H4 (cell line): ENCODE measurements at regions not wholly inside any gene's neighbourhood (a gene's known extent, or its start where the extent isn't known, plus 50 kb on each side); places are given as distances from the start of the nearest gene placed in this dataset.
A peak's percentile ranks its signal among the peaks of the same experiment; 100 is the strongest.
"Not testable (repeated sequence)": the region's sequence is repeated elsewhere in the genome, so short reads cannot be mapped to it uniquely, and the experiment has no call there.

Experiments
- DNase-seq: peaks from one replicate; pipeline ENCODE4 v3.0.0-alpha.2; 2015; ENCODE audit warnings: low spot score

DNA sequence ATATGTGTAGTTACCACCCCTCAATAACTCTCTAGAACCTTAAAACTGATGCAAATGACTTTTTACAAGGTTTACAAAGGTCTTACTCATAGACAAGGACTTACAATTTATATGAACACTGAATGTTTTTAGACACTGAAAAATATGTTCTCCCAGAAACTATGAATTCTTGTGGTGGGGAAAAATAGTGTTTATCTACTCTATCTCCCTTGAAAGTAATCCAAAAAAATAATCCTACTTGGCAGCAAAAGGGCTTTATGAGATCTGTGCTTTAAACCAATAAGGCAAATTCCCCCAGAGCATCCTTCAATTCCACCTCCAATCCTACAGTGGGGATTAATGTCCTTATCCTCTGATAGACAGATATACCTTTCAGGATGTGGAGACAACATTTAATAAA, 1984.1 kb upstream of the RAG2 start:
- DNase-seq = no peak

DNA sequence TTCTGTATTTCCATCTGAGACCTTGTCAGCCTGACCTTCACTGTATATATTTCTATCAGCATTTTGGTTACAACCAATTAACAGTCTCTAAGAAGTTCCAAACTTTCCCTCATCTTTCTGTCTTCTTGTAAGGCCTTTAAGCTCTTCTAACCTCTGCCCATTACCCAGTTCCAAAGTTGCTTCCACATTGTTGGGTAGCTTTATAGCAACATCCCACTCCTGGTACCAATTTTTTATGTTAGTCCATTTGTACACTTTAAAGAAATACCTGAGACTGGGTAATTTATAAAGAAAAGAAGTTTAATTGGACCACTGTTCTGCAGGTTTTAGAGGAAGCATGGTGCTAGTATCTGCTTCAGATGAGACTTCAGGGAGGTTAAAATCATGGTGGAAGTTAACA, 1979.7 kb upstream of the RAG2 start:
- DNase-seq = no peak

DNA sequence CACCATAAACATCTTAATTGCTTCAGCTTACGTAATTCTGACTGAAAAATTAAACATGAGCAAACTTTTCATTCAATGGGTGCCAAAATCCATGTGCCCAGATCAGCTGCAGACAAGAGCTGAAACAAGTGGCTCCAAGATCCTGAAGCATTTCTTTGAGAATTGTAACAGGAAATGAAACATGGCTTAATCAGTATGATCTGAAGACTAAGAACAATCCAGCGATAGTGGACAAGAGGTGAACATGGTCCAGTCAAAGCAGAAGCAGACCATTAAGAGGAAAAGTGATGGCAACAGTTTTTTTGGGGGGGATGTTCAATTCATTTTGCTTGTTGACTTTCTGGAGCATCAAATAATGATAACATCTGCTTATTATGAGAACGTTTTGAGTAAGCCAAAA, 1964.5 kb upstream of the RAG2 start:
- peak; percentile 14 for DNase-seq

DNA sequence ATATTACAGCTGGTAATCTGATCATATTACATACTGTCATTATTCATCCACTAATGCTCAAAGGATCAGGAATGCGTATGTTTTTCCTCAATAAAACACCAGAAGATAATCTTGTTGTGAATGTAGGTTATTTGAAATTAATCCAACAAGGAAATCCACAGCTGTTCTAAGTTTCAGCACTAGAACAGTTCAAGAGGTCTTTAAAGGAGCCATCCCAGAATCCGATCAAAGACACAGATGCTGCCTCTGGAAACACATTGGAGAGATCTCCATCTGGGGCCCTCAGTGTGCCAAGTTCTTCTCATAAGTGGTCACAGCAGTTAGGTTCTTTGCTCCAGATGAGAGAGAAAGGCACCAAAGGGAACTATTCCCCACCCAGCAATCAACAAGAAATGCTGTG, 1955.1 kb upstream of the RAG2 start:
- peak; percentile 12 for DNase-seq

DNA sequence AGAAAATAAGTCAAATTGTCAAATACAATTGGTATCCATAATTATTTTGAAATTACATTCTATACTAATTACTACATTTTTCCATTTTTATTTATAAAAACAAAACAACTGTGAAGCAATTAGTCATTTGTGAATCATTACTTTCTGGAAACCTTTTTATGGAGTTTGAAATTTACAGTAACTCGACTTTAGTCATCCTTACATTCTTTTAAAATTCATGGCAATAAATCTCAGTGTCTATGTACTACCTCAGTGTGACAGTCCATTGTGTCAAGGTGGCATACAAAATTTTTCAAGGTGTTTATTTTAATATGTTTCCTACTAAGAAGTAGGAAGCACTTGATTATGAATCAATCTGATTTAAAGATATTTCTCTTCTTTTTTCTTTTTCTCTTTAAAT, 1949.4 kb upstream of the RAG2 start:
- DNase-seq = no peak

DNA sequence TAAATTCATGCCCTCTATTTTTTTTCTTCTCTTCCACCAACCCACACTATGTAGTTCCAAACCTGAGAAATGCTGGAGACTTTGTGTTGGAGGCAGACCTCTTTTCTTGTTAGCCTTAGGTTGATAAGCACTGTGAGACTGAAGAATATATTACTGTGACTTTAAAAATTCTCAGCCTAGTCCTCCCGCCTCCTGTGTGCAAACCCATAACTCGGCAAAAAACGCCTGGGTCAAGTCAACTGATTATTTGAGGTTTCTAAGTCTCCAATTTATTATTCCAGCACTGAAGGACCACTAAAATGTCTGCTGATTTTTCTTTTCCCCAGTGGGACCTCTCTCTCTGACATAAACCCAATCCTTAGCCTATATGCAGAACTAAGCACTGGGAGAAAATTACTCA, 1946.0 kb upstream of the RAG2 start:
- DNase-seq = no peak

DNA sequence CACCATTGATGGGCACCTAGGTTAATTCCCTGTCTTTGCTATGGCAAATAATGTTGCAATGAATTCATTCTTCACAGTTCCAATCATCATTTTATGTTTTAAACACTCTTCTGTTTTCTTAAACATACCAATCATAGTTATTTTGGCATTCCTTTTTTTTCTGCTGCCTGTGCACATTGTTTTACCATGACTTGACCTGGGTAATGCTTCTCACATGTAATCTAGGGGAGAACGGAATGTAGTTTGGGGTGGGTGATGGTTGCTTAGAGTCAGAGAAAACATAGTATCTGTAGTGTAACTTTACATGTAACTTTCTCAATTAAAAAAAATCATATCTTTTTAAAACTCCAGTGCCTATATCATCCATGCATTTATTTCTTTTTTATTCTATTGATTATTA, 1945.3 kb upstream of the RAG2 start:
- no peak for DNase-seq

DNA sequence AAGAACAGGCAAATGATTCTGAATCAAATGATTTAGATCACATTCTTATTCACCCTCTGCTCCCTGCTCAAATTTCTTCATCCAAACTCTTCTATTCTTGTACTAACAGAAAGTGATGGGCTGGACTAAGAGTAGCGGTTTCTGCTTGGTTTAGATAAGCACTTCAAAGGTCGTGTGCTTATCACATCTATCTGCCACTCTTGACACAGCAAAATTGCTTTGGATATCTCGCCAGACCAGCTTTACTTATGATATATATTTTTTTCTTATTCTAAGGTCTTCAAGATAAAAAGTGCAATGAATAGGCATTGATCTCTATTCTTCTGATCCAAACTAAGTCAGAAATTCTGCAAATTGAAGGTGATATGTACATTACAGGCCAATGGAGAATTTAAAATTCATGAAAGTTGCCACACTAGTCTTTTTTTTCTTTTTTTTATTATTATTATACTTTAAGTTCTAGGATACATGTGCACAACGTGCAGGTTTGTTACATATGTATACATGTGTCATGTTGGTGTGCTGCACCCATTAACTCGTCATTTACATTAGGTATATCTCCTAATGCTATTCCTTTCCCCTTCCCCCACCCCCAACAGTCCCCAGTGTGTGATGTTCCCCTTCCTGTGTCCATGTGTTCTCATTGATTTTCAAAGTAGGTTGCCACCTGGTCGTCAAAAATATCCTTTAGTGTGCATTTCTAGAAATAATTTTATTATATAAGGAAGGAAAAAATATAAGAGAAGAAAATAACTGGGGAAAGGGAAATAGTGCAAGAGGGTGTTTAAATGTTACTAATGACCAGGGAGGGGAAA, 1941.0 kb upstream of the RAG2 start:
- DNase-seq = no peak

DNA sequence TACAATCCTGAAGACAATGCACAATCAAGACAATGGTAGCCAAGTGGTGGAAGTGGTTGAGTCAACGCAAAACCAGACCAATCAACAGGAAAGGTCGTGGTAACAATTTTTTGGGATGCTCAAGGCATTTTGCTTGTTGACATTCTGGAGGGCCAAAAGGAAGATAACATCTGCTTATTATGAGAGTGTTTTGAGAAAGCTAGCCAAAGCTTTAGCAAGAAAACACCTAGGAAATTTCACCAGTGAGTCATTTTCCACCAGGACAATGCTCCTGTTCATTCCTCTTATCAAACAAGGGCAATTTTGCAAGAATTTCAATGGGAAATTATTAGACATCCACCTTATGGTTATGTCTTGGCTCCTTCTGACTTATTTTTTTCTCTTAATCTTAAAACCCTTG, 1932.2 kb upstream of the RAG2 start:
- peak; percentile 31 for DNase-seq

DNA sequence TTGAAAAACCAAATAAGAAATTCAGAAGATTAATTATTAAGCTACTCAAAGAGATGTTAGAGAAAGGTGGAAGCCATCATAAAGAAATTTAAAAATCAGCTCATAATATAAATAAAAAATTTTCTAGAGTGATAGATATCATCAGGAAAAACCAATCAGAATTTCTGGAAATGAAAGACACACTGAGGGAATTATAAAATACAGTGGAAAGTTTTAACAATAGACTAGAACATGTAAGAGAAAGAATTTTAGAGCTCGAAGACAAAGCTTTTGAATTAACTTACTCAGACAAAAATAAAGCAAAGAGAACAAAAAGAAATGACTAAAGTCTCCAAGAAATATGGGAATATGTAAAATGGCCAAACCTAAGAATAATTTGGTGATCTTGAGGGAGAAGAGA, 1926.9 kb upstream of the RAG2 start:
- DNase-seq = no peak

DNA sequence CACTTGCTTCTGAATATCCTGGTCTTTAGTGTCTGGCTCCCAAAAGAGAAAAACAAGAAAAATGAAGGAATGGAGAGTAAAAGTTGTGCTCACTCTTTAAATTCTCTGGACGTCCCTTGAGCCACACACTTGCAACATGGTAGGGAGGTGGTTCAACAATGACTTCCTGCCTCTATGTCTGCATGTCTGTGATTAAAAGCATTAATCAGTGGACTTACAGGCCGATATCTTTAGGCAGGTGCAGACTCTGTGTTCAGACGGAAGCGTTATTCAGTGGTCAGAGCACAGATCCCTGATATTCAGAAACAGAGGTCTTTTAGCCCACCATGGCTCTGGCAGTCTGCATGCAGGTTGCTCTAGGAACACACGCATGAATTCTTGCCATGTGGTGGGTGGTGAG, 1920.0 kb upstream of the RAG2 start:
- no peak for DNase-seq

DNA sequence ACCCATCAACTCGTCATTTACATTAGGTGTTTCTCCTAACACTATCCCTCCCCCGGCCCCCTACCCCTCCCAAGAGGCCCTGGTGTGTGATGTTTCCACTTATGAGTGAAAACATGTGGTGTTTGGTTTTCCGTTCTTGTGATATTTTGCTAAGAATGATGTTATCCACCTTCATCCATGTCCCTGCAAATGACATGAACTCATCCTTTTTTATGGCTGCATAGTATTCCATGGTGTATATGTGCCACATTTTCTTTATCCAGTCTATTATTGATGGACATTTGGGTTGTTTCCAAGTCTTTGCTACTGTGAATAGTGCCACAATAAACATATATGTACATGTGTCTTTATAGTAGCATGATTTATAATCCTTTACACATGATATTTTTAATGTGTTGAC, 1914.8 kb upstream of the RAG2 start:
- not testable (repeated sequence) for DNase-seq

DNA sequence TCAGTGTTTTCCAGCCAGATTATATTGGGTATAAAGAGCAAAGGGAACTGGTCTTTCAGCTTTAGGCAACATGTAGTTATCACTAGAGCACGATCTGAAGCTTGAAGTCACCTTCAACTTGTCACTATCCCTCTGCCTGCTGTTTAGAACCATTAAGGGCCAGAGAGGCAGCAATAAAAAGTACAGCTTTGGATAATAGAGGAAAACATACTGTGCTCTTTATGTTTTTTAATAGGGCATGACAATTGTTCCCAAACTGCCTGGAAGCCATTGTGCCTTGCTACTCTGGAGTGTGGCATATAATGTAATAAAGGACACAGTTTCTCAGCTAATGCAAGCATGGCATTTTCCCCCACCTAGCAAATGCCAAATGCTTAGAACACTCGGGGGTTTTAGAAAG, 1912.0 kb upstream of the RAG2 start:
- no peak for DNase-seq

DNA sequence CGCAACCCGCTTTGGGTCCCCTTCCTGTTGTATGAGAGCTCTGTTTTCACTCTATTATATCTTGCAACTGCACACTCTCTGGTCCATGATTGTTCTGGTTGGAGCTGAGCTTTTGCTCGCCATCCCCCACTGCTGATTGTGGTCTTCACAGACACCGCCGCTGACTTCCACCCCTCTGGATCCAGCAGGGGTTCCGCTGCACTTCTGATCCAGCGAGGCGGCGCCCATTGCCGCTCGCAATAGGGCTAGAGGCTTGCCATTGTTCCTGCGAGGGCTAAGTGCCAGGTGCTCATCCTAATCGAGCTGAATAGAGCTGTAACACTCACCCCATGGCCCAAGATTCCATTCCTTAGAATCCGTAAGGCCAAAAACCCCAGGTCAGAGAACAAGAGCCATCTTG, 1905.8 kb upstream of the RAG2 start:
- no peak for DNase-seq

DNA sequence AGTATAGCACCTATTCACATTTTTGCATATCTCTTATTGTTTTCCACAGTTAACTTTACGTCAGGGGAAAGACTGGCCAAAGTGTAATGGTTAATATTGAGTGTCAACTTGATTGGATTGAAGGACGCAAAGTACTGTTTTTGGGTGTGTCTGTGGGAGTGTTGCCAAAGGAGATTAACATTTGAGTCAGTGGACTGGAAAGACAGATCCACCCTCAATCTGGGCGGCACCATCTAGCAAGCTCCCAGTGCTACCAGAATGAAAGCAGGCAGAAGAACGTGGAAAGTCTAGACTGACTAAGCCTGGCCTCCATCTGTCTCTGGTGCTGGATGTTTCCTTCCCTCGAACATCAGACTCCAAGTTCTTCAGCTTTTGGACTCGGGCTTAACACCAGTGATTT, 1900.7 kb upstream of the RAG2 start:
- DNase-seq = no peak

DNA sequence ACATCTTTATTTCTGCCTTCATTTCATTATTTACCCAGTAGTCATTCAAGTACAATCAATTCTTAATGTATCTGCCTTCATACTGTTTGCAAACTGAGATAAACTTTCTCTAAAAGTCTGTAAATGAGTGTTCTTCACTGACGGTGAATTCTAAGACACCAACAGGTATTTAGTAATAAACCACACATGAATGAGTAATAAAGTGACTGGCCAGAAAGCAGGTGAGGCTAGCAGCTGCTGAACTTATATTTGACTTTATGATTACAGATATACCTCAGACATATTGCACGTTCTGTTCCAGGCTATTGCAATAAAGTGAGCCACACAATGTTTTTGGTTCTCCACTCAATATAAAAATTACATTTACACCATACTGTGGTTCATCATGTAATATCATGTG, 1894.0 kb upstream of the RAG2 start:
- no peak for DNase-seq

DNA sequence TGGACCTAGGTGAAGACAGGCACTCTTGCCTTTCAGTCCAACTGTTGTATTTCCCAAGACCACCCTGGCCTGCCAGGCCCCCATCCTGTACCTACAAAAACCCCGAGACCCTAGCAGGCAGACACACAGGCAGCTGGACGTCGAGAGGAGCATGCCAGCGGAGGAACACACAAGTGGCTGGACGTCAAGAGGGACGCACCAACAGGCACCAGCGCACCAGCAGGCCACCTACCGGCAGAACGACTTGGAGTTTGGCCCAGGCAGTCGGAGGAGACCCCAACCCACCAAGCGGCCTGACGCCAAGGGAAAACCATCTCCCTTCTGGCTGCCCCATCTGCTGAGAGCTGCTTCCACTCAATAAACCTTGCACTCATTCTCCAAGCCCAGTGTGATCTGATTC, 1883.4 kb upstream of the RAG2 start:
- no peak for DNase-seq

DNA sequence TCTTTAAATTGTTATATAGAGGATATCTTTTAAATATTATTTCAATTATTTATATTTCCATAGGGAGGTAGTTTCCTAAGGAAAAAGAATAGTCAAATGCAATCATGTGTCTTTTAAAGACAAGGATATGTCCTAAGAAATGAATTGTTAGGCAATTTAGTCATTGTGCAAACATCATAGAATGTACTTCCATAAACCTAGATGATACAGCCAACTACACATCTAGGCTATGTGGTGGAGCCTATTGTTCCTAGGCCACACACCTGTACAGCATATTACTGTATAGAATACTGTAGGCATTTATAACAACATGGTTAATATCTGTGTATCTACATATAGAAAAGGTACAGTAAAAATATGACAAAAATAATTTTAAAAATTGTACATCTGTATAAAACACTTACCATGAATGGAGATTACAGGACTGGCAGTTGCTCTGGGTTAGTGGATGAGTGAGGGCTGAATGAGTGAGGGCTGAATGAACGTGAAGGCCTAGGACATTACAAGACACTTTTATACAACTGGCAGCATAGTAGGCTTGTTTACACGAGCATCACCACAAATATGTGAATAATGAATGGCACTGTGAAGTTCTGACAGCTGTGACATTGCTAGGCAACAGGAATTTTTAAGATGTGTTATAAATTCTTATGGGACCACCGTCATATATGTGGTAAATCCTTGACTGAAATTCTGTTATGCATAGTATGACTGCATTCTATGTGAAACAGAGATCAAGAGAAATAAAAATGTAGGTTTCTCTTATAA, 1879.0 kb upstream of the RAG2 start:
- DNase-seq = peak; percentile 35

DNA sequence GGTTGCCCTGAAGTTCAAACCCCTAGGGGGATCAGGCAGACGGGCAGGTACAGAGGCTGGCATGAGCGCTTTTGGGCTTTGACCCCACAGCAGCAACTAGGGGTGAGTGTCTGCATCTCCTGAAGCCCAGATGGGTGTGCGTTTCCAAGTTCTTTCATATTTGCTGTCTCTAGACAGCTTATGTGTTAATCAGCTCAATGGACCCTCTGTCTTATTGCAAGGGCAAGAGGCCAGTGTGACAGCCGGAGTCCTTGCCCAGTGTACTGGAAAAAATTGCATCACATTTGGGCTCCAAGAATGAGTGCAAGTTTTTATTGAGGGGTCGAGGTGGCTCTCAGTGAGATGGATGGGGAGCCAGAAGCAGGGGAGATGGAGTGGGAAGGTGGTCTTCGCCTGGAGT, 1863.7 kb upstream of the RAG2 start:
- no peak for DNase-seq

DNA sequence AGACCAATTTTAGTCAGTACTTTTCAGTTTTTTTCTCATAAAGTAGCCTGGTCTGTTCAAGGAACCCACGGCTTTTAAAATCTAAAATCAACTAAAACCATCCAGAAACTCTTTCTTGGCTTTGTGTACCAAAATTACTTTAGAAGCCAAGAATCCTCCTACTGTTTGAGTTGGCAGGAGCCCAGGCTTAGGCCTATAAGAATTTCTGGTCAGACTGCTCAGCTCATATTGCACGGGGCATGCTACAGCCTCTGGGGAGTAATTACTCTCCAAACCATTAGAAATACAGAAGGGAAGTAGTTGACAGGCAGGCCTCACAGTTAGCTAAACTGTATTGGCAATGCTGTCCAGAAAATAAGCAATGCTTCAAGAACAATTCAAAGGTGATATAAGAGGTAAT, 1862.9 kb upstream of the RAG2 start:
- DNase-seq = peak; percentile 91

DNA sequence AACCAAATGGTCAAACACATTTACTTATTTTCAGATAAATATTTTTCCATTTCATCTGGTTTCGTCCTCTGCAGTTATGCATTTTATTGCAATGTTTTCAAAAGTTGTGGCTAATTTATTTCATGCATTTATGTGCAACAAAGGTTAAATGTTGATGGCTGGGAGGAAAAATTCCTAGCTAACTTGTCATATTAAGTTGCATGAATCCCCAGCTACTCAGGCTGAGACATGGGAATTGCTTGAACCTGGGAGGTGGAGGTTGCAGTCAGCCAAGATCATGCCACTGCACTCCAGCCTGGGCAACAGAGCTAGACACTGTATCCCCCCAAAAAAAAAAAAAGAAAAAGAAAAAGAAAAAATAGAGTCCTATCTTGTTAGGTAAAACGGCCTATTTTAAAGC, 1862.4 kb upstream of the RAG2 start:
- no peak for DNase-seq

DNA sequence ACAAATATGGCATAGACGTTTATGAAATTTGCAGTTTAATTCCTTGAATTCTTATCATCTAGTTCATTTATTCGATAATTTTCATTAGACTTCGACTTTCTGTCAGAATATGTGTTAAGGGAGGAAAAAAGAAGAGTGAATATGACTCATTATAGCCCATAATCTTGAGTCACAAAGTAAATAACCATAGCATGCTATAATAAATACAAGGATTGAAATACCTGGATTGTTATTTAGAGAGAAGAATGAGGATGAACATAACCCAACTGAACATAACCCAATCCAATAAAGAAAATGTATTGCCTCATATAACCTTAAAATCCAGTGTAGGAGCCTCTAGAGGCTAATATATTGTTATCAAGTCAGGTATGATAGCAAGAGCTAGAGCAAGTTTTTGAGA, 1858.3 kb upstream of the RAG2 start:
- no peak for DNase-seq

DNA sequence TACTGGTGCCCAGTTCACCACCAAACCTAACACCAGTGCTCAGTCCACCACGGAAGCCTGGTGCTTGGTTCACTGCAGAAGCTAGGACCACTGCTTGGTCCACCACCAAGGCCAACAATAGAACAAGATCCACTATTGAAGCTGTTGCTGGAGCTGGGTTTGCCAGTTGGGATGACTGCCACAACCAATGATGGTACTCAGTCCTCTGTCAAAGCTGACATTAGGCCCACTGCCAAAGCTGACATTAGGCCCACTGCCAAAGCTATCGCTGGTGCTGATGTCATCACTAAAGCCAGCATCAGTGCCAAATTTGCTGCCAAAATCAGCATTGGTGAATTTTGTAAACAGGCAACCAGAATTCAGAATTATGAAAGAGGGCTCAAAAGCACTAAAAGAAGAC, 1850.2 kb upstream of the RAG2 start:
- DNase-seq = peak; percentile 42

DNA sequence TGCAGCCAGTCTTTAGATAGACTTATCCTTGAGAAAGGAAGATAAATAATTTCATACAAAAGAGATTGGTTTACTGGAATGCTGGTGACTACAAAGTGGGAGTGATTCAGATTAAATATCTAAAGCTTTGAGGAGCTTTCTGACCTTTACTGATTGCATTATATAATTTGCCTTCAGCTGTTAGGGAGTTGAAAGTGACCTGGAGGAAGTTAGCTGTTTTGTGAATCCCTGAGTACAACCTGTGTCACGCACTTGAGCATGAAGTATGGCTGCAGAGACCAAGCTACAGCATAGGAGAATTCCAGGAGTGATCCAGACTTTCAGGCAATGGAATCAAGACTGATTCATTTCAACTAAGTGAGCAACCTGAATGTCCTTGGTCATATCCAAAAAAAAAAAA, 1848.3 kb upstream of the RAG2 start:
- peak; percentile 28 for DNase-seq
